ENCODE measurements at regions not wholly inside any gene's neighbourhood (a gene's known extent, or its start where the extent isn't known, plus 50 kb on each side); places are given as distances from the start of the nearest gene placed in this dataset.
"Not testable (repeated sequence)": the region's sequence is repeated elsewhere in the genome, so short reads cannot be mapped to it uniquely, and the experiment has no call there.

GRCh38 chr13:23022704-23023103 lies 158.1 kb upstream of the SGCG start:
- DNase-seq (ENCODE audit: low spot score) (no peak), FAIRE-seq (no peak)

GRCh38 chr13:23025864-23026608 lies 154.7 kb upstream of the SGCG start:
- no peak for DNase-seq (ENCODE audit: low spot score)
- FAIRE-seq, result no peak

- DNase-seq (ENCODE audit: low spot score), result no peak
- FAIRE-seq, result no peak
Observed at GRCh38 chr13:23039266-23039935, 141.4 kb upstream of the SGCG start.

GRCh38 chr13:23042181-23042580 lies 138.6 kb upstream of the SGCG start:
- DNase-seq (ENCODE audit: low spot score), result no peak
- FAIRE-seq, result no peak

GRCh38 chr13:23044906-23045305 lies 135.9 kb upstream of the SGCG start:
- FAIRE-seq, result no peak
- no peak for DNase-seq (ENCODE audit: low spot score)

GRCh38 chr13:23050126-23050525 lies 130.7 kb upstream of the SGCG start:
- DNase-seq (ENCODE audit: low spot score) (no peak), FAIRE-seq (no peak)

GRCh38 chr13:23053711-23054110 lies 127.1 kb upstream of the SGCG start:
- not testable (repeated sequence) for FAIRE-seq; DNase-seq (ENCODE audit: low spot score)

- DNase-seq (ENCODE audit: low spot score) (no peak), FAIRE-seq (no peak)
Observed at GRCh38 chr13:23059173-23059572, 121.6 kb upstream of the SGCG start.

- no peak for DNase-seq (ENCODE audit: low spot score)
- no peak for FAIRE-seq
Observed at GRCh38 chr13:23060959-23061358, 119.8 kb upstream of the SGCG start.

- FAIRE-seq (no peak), DNase-seq (ENCODE audit: low spot score) (no peak)
Observed at GRCh38 chr13:23067129-23067528, 113.7 kb upstream of the SGCG start.

- FAIRE-seq (peak; percentile 64), DNase-seq (ENCODE audit: low spot score) (peak; percentile 39)
Observed at GRCh38 chr13:23069566-23069965, 111.2 kb upstream of the SGCG start.

GRCh38 chr13:23074075-23074828 lies 106.5 kb upstream of the SGCG start:
- no peak for FAIRE-seq
- no peak for DNase-seq (ENCODE audit: low spot score)

- FAIRE-seq (no peak), DNase-seq (ENCODE audit: low spot score) (no peak)
Observed at GRCh38 chr13:23081220-23081619, 99.6 kb upstream of the SGCG start.

- no peak for FAIRE-seq
- DNase-seq (ENCODE audit: low spot score), result no peak
Observed at GRCh38 chr13:23081901-23082300, 98.9 kb upstream of the SGCG start.

- DNase-seq (ENCODE audit: low spot score), result no peak
- FAIRE-seq, result no peak
Observed at GRCh38 chr13:23086968-23087623, 93.7 kb upstream of the SGCG start.

GRCh38 chr13:23087880-23088279 lies 92.9 kb upstream of the SGCG start:
- FAIRE-seq (no peak), DNase-seq (ENCODE audit: low spot score) (peak; percentile 13)

GRCh38 chr13:23098161-23098907 lies 82.4 kb upstream of the SGCG start:
- FAIRE-seq, result no peak
- DNase-seq (ENCODE audit: low spot score), result no peak

- DNase-seq (ENCODE audit: low spot score) (no peak), FAIRE-seq (no peak)
Observed at GRCh38 chr13:23105051-23105450, 75.7 kb upstream of the SGCG start.

GRCh38 chr13:23107665-23108064 lies 73.1 kb upstream of the SGCG start:
- DNase-seq (ENCODE audit: low spot score) (no peak), FAIRE-seq (no peak)

- DNase-seq (ENCODE audit: low spot score) (no peak), FAIRE-seq (no peak)
Observed at GRCh38 chr13:23119131-23119530, 61.6 kb upstream of the SGCG start.

- DNase-seq (ENCODE audit: low spot score); FAIRE-seq: not testable (repeated sequence)
Observed at GRCh38 chr13:23127540-23127939, 53.2 kb upstream of the SGCG start.
